RWPE1 (cell line): ENCODE measurements at regions not wholly inside any gene's neighbourhood (a gene's known extent, or its start where the extent isn't known, plus 50 kb on each side); places are given as distances from the start of the nearest gene placed in this dataset.

Experiments used
- CTCF ChIA-PET: fragments of 350-600 bp; sonication (Branson Sonifier 250); formaldehyde crosslinking; extraction: SDS; loops from one replicate; lab custom pipeline; 2021; lab: Yijun Ruan, JAX
- POLR2A ChIA-PET: fragments of 400-600 bp; formaldehyde crosslinking; extraction: SDS; loops from one replicate; lab custom pipeline; 2020; ENCODE audit warnings: antibody characterized with exemption; ENCODE audit not compliant: low non-redundant PET; lab: Yijun Ruan, JAX
- DNase-seq: peaks from one replicate; pipeline ENCODE4 v3.0.0; 2012; ENCODE audit warnings: low spot score
- H3K27ac ChIP-seq: fragments of 450-650 bp; 2 replicates; pipeline ENCODE4 v1.5.1; 2017
- TF ChIP-seq, protein P1 (sequence below): fragments of 450-650 bp; conservative IDR thresholded peaks from 2 replicates; pipeline ENCODE4 v1.5.1; 2017; ENCODE audit warnings: low read depth, mild to moderate bottlenecking

DNA sequence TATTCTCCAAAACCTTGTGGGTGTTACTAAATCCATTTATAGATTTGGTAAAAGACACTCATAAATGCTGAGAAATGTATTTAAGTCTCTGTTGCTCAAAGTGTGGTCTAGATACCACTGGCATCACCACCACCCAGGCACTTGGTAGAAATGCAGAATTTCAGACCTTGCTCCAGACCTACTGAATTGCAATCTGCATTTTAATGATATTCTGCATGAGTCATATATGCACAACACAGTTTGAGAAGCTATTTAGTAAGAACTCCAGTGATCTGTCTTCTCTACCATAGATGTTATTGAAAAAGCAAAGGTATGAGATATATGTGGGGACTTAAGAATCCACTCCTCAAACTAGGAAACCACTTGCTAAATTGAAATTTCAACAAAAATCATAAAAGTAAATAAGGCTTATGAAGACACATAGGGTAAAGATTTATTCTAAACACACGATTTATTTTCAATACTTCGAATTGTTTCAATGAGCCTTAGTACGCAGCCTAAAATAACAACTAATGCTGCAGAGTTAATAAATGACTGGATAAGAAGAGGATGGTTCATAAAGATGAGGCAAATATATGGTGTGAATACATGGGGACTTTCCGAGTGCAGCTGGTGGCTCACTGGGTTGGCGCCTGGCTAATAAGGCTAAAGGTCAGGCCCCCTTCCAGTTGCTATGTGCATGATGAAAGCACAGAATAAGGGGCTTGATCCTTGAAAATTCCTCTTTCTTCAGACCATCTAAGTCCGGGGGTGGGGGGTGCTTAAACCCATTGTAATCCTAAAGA lies 813.3 kb downstream of the NR2F2 start:
- DNase-seq: no peak
- CTCF ChIA-PET: no interaction called here
- H3K27ac ChIP-seq: no peak overlapping the region
- TF ChIP-seq, protein P1, sequence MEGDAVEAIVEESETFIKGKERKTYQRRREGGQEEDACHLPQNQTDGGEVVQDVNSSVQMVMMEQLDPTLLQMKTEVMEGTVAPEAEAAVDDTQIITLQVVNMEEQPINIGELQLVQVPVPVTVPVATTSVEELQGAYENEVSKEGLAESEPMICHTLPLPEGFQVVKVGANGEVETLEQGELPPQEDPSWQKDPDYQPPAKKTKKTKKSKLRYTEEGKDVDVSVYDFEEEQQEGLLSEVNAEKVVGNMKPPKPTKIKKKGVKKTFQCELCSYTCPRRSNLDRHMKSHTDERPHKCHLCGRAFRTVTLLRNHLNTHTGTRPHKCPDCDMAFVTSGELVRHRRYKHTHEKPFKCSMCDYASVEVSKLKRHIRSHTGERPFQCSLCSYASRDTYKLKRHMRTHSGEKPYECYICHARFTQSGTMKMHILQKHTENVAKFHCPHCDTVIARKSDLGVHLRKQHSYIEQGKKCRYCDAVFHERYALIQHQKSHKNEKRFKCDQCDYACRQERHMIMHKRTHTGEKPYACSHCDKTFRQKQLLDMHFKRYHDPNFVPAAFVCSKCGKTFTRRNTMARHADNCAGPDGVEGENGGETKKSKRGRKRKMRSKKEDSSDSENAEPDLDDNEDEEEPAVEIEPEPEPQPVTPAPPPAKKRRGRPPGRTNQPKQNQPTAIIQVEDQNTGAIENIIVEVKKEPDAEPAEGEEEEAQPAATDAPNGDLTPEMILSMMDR: no peak
- POLR2A ChIA-PET: no interaction called here

DNA sequence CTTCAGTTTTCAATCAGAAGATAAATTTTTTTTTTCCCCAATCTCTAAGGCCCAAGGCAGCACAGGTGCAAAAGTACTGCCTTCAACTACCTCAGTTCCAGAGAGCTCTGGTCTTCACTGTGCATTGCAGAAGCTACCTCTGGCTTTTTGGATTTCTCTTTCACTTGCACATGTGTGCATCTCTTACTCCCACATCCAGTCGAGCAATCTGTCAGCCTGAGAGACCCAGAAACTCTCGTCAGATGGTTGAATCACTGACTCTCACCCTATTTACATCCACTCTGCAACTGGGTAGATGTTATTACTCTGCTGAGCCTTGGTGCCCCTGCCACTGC lies 813.8 kb downstream of the NR2F2 start:
- TF ChIP-seq, protein P1: no peak
- no peak for DNase-seq
- ChIA-PET POLR2A (no interaction called here), CTCF (no interaction called here)
- no peak overlapping the region for H3K27ac ChIP-seq

DNA sequence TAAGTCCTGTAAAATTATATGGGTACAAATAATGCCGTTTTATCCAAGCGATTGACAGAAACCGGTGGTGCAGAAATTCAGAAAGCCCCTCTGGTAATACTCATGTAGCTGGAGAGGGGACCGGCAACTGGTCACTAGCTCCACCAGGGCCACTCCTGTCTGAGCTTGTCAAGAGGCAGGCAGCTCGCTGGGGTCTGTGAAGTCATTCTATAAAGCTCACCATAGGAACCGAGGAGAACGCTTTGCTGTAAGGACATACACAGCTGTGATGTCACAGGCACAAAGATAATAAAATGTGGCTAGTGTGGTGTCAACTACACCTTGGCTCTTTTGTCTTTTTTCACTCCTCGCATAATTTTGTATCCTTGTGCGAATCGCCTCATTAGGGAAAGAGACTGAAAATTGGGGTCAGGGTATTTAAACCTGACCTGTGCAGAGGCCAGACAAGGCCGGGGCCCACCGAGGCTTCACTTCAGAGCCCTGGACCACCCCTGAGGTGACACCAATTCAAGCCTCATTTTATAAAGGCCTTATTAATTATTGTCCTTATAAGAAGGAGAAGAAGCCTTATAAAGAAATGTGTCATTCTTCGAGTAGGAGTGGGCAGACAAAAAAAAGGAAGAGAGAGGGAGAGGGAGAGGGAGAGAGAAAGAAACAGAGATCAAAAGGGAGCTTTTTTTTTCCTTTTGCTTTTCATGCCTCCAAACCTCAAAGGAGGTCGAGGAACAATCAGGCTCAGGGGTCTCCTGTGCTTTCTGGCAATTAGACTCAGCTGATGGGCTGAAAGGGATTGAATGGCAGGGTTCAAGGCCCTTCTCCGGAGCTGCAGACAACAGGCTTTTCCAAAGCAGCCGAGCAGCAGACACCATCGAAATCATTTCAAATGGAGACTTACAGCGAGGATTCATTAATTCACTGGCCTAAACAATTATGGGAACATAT lies 813.3 kb upstream of the ARRDC4 start:
- H3K27ac ChIP-seq: no peak overlapping the region
- CTCF ChIA-PET: no interaction called here
- TF ChIP-seq, protein P1: no peak
- DNase-seq: no peak
- POLR2A ChIA-PET: no interaction called here

DNA sequence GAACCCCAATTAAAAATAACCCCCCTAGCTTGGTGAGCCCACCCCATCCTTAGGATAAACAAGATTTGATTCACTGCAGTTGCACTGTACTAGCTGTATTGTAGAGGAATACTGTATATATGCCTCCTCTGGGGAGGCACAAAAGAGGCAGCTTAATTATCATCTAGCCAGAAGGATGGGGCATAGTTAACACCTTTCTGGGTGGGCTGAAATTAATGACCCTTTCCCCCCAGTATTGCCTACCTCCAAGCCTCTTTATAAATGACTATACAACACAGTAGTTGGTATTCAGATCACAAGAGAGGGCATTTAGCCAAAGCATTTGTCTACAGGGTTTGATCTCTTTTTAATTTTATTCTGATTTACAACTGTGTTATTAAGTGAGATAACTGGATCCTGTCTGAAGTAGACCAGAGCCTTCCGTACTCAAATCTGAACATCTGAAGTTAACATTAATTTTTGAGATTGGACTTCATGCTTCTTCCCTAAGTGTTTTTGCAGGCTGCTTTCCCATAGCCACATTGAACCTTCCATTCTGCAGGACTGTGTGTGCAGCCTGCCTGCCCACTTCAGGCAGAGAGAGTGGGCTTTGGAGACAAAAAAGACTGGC lies 807.0 kb upstream of the ARRDC4 start:
- CTCF ChIA-PET: interaction anchor here (0.6 kb wide), 1 partner anchor 180 kb away, joined by 3 read pairs; no protein-coding TSS in a partner anchor
- no peak overlapping the region for H3K27ac ChIP-seq
- POLR2A ChIA-PET: no interaction called here
- TF ChIP-seq, protein P1: no peak
- no peak for DNase-seq

DNA sequence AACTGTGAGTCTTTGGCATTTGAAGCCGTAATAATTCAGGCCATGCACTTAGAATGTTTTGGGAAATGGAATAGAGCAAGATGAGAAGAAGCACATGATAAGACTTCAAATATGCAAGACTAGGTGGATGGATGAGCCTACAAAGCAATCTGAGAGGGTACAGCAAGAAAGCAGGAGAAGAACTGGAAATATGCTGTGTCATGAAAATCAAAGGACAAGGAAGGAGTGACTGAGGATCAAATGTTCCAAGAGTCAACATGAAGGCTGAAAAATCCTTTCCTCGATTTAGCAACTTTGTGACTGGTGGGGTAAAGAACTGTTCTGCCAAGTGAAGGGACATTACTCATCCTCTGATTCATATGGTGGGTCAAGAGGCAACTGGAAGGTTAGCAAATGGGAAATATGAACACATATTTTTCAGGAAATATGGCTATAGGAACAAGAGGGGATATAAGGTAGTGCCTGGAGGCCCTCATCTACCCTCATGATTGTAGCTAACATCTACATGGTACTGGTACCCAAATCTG lies 803.7 kb upstream of the ARRDC4 start:
- CTCF ChIA-PET: no interaction called here
- TF ChIP-seq, protein P1: no peak
- POLR2A ChIA-PET: no interaction called here

DNA sequence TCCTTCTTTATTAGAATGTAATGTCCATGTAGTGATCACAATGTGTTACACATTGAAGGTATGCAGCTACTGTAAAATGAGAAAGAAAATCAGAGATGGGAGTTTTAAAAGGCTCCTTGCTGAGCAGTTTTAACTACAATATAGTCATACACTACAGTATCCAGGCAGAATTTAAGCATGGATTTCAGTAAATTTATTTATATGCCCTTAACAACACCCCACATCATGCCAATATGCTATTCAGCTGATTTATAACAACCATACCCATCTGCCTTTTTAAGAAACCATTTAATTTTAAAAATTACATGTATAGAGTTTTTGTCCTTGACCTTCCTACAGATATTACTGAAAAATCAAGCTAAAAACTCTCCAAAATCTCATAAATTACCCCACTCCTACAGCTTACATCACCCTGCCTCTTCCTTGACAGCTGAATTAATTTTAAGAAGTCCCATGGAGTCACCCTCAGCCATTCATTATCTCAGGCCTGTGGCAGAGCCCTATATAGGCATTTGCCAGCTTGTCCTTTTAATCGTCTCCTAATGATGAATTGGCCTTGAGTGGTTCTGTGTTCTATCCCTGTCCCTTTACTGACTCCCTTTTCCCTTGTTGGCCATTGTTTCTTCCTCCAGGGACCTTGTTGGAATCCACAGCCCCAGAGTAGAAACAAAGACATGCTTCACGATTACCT lies 797.6 kb upstream of the ARRDC4 start:
- H3K27ac ChIP-seq: no peak overlapping the region
- TF ChIP-seq, protein P1: no peak
- no peak for DNase-seq
- POLR2A ChIA-PET: no interaction called here
- CTCF ChIA-PET: interaction anchor here (0.6 kb wide), 1 partner anchor 583 kb away, joined by 3 read pairs; no protein-coding TSS in a partner anchor

More for the DNA sequence above, 803.7 kb upstream of the ARRDC4 start:
- DNase-seq: no peak
- no peak overlapping the region for H3K27ac ChIP-seq
